Right lobe of liver (tissue), 6 donors: ENCODE measurements at regions not wholly inside any gene's neighbourhood (a gene's known extent, or its start where the extent isn't known, plus 50 kb on each side); places are given as distances from the start of the nearest gene placed in this dataset.

ENCODE experiments used
- ATAC-seq, 4 donors: fragments of 200-7000 bp; cut with Tn5 transposase; one replicate each; pipeline ENCODE4 v1.9.1; 2020; ENCODE audit warnings: mild to moderate bottlenecking in 4 of 4, moderate library complexity in 4 of 4
- DNase-seq, 3 donors: peaks; one replicate each; pipeline ENCODE4 v3.0.0-alpha.2; 2020
- H3K27ac ChIP-seq, 3 donors: fragments of 200-600 bp; one replicate each; pipeline ENCODE4 v1.8.0; 2022
- H3K27me3 ChIP-seq, 2 donors: fragments of 200-600 bp; one replicate each; pipeline ENCODE4 v1.8.0; 2022
- H3K36me3 ChIP-seq, 4 donors: fragments of 200-600 bp; sonication (generic) in 1 of 4; one replicate each; pipeline versions ENCODE4 v1.5.1 to v1.8.0; 2017 to 2022; ENCODE audit warnings: control low read depth in 1 of 4
- H3K4me1 ChIP-seq, 4 donors: fragments of 200-600 bp; sonication (generic) in 1 of 4; one replicate each; pipeline versions ENCODE4 v1.5.1 to v1.8.0; 2017 to 2022; ENCODE audit warnings: control low read depth in 1 of 4
- H3K4me3 ChIP-seq, 3 donors: fragments of 200-600 bp; one replicate each; pipeline ENCODE4 v1.8.0; 2022
- H3K9me3 ChIP-seq, 4 donors: fragments of 200-600 bp; sonication (generic) in 1 of 4; one replicate each; pipeline versions ENCODE4 v1.5.1 to v1.8.0; 2017 to 2022; ENCODE audit warnings: control low read depth in 1 of 4
- POLR2A ChIP-seq: fragments of 450-650 bp; IDR thresholded peaks from one replicate; pipeline ENCODE4 v1.6.1; 2017; ENCODE audit warnings: antibody characterized with exemption, mild to moderate bottlenecking
- WGBS: methylation state at CpG from one replicate; pipeline ENCODE4 v1.1.6; 2018; ENCODE audit warnings: low coverage, low lambda C conversion rate; ENCODE audit not compliant: insufficient coverage; ENCODE audit errors: missing lambda C conversion rate; 5-methylcytosine and 5-hydroxymethylcytosine counted together
- intact Hi-C, 2 donors: fragments of 100-400 bp; cut with DNase I; formaldehyde crosslinking; loops; one replicate each; pipeline versions ENCODE4 v1.11.2 to v1.14.1; 2022
- TF ChIP-seq, protein P1 (sequence below), 4 donors: fragments of 200-600 bp in 3 of 4; fragments of 450-650 bp in 1 of 4; IDR thresholded peaks; one replicate each; pipeline versions ENCODE4 v1.5.1 to v1.8.0; 2016 to 2022; ENCODE audit warnings: antibody characterized with exemption in 4 of 4, mild to moderate bottlenecking in 2 of 4
- donor health status: DM: no; HTN: yes; CAD: no.
- donor health status: DM: no; HTN: no; CAD: no.
- donor health status: DM: no; HTN: no; CAD: no.
- donor health status: DM: no; HTN: yes; CAD: no.
- donor health status: DM: no; HTN: yes; CAD: no.

GRCh38 chr6:85112540-85112939, 337.3 kb upstream of the NT5E start:
- TF ChIP-seq POLR2A = no peak
- TF ChIP-seq, protein P1, sequence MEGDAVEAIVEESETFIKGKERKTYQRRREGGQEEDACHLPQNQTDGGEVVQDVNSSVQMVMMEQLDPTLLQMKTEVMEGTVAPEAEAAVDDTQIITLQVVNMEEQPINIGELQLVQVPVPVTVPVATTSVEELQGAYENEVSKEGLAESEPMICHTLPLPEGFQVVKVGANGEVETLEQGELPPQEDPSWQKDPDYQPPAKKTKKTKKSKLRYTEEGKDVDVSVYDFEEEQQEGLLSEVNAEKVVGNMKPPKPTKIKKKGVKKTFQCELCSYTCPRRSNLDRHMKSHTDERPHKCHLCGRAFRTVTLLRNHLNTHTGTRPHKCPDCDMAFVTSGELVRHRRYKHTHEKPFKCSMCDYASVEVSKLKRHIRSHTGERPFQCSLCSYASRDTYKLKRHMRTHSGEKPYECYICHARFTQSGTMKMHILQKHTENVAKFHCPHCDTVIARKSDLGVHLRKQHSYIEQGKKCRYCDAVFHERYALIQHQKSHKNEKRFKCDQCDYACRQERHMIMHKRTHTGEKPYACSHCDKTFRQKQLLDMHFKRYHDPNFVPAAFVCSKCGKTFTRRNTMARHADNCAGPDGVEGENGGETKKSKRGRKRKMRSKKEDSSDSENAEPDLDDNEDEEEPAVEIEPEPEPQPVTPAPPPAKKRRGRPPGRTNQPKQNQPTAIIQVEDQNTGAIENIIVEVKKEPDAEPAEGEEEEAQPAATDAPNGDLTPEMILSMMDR (IDR thresholded peaks at IDR 0.05) = no peak
- intact Hi-C loops = no loop called here
- no peak for ATAC-seq

DNA sequence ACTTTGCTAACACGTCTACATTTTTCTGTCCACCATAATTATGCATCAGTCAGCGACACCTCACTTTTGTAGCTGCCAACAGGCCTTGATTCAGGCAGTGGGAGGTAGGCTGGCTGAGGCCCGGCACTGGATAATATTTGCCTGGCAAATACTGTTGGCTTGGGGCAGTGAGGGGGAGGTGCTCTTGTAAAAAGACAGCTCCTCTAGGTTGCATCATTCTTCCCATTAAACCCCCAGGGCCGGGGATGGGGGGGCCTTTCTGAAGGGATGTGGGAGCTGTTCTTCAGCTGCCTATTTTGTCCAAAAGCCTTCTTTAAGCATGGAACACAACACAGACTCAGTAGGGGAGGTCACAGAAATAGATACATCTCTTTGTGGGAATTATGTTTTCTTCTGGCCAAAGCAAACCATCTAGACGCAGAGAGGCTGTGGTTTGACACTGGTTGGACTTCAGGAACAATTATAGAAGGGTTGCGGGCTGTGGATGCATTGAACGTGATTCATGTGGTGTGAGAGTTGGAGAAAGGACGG, 338.3 kb upstream of the NT5E start:
- 66% methylated on average over 8 of the region's 8 CpGs for WGBS
- no peak overlapping the region for H3K27ac ChIP-seq
- H3K36me3 ChIP-seq = no peaks in the 10 kb centered on the region
- H3K27me3 ChIP-seq = no peaks in the 10 kb centered on the region
- H3K4me1 ChIP-seq = no peaks in the 10 kb centered on the region
- no peaks in the 10 kb centered on the region for H3K9me3 ChIP-seq
- ATAC-seq (no peak), DNase-seq (no peak)
- H3K4me3 ChIP-seq = no peak overlapping the region
- TF ChIP-seq, protein P1 (IDR thresholded peaks at IDR 0.05) = no peak
- no peak for TF ChIP-seq POLR2A
- intact Hi-C loops = no loop called here

More at GRCh38 chr6:85112540-85112939, 337.3 kb upstream of the NT5E start:
- no peak overlapping the region for H3K4me3 ChIP-seq
- H3K36me3 ChIP-seq = no peaks in the 10 kb centered on the region
- H3K9me3 ChIP-seq = no peaks in the 10 kb centered on the region
- no peak overlapping the region for H3K27ac ChIP-seq
- no peak for DNase-seq
- 65% methylated on average over 1 of the region's 1 CpG for WGBS
- H3K4me1 ChIP-seq = no peaks in the 10 kb centered on the region
- no peaks in the 10 kb centered on the region for H3K27me3 ChIP-seq

DNA sequence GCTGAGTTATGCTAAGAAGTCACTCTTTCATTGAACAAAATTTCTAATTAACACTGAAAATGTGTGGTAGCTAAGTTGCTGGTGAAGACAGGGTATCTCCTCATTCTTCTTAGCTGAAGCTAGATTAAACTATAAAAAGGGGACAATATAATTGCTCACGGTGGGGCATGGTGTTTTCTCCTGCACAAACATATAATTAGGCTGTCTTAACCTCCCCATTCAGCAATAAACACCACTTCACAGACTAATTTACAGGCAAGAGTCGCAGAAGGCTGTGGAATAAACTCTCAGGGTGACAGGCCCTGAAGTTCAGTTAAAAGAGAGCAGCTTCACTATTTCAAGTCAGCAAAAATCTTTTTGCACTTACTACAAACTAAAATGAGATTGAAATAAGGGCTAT, 338.9 kb upstream of the NT5E start:
- Histone ChIP-seq H3K36me3 (no peaks in the 10 kb centered on the region), H3K4me3 (no peak overlapping the region), H3K4me1 (no peaks in the 10 kb centered on the region), H3K27ac (no peak overlapping the region), H3K27me3 (no peaks in the 10 kb centered on the region), H3K9me3 (no peaks in the 10 kb centered on the region)
- intact Hi-C loops = no loop called here
- ATAC-seq (no peak), DNase-seq (no peak)
- no peak for TF ChIP-seq POLR2A
- TF ChIP-seq, protein P1 (IDR thresholded peaks at IDR 0.05) = no peak
- 50% methylated on average over 2 of the region's 2 CpGs for WGBS

DNA sequence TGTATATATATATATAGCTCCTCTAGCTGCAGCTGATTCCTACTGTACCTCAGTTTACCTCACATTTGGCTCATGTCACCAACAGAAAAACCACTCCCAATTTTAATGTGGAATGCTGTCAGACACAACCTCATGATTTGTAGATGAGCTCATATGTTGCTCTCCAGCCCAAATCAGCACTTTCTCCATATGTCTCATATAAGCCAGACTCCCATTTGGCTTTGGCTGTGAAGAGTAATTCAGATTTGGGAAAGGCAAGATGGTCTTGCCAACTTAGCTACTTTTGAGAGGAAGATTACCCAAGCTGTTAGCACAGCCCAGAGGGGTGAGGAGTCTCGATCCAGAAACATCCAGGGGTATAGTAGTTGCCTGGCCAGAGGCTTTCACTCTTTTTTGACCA, 342.2 kb upstream of the NT5E start:
- Histone ChIP-seq H3K9me3 (no peaks in the 10 kb centered on the region), H3K4me1 (no peaks in the 10 kb centered on the region), H3K27me3 (no peaks in the 10 kb centered on the region), H3K4me3 (no peak overlapping the region), H3K36me3 (no peaks in the 10 kb centered on the region), H3K27ac (no peak overlapping the region)
- DNase-seq (no peak), ATAC-seq (no peak)
- intact Hi-C loops = no loop called here
- WGBS = 38% methylated on average over 1 of the region's 1 CpG
- TF ChIP-seq, protein P1 (IDR thresholded peaks at IDR 0.05) = no peak
- TF ChIP-seq POLR2A = no peak

DNA sequence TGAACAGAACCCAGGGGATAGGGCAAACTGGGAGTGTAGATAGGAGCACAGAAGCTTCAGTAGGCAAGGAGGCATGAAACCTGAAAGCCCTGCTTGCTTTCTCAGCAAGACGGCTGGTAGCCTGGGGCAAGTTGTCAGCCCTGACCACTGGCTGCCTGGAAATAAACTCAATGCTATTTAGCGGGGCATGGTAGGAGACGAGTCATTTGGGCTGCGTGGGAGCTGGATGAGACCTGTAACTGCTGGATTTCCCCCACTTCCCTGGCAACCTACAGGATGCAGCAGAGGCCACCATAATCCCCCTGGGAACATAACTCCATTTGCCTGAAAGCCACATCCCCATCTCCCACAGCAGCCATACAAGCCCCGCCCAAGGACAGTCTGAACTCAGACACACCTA, 332.6 kb upstream of the TBX18 start:
- H3K27me3 ChIP-seq = no peaks in the 10 kb centered on the region
- H3K27ac ChIP-seq = no peak overlapping the region
- intact Hi-C loops = no loop called here
- DNase-seq = no peak
- H3K36me3 ChIP-seq = no peaks in the 10 kb centered on the region
- TF ChIP-seq, protein P1 (IDR thresholded peaks at IDR 0.05) = no peak
- TF ChIP-seq POLR2A = no peak
- WGBS = 67% methylated on average over 1 of the region's 5 CpGs
- peaks cover 0 to 6% (median 0%) of the 10 kb centered on the region in 4 donors for H3K9me3 ChIP-seq
- ATAC-seq = no peak
- no peaks in the 10 kb centered on the region for H3K4me1 ChIP-seq
- no peak overlapping the region for H3K4me3 ChIP-seq
